HG03060 (cell line): ENCODE measurements at regions not wholly inside any gene's neighbourhood (a gene's known extent, or its start where the extent isn't known, plus 50 kb on each side); places are given as distances from the start of the nearest gene placed in this dataset.

Source experiments
- ATAC-seq: cut with Tn5 transposase; IDR thresholded peaks from one replicate; pipeline ENCODE4 v1.9.1; 2021; ENCODE audit warnings: low read depth, moderate number of reproducible peaks; ENCODE audit not compliant: unreplicated experiment

GRCh38 chr5:88144219-88145001 is 124.2 kb downstream of the TMEM161B start:
- no peak for ATAC-seq

- ATAC-seq: no peak
These were observed 124.9 kb downstream of the TMEM161B start for GRCh38 chr5:88143693-88144218.

DNA sequence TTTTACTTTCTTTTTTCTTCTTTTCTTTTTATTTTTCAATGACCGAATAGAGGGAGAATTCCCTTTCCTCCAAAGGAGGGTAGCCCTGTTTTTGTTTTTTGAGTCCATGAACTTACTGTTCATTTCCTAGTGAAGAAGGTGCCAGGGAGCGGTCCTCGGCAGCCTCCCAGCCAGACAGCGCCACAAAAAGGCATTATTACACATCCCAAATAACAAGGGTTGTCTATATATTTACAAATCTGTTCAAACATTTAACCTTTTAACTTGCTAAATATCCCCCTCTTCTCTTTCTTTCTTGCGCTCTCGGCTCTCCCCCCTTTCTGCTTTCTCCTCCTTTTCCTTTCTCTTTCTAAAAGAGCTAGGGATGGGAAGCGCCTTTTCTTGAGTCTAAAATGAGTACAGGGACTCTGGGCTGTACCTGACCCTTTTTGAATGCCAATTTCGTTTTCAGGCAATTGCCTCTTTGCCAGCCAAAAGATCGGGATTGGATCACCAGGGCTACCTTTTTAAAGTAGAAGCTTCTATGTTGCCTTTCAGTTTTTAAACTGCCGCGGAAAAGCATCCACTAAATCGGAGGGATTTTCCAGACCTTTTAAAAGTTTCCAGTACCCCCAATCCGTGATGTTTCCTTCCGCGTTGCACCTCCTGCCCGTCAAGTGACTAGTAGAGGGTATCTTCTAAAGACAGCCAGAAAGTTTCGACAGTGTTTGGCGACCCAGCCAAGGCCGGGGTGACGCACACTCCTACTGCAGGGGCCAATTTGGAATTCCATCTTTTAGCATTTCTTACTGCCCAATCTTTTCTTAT is 125.6 kb downstream of the TMEM161B start:
- no peak for ATAC-seq

- no peak for ATAC-seq
These were observed 126.1 kb downstream of the TMEM161B start for GRCh38 chr5:88142636-88142885.

DNA sequence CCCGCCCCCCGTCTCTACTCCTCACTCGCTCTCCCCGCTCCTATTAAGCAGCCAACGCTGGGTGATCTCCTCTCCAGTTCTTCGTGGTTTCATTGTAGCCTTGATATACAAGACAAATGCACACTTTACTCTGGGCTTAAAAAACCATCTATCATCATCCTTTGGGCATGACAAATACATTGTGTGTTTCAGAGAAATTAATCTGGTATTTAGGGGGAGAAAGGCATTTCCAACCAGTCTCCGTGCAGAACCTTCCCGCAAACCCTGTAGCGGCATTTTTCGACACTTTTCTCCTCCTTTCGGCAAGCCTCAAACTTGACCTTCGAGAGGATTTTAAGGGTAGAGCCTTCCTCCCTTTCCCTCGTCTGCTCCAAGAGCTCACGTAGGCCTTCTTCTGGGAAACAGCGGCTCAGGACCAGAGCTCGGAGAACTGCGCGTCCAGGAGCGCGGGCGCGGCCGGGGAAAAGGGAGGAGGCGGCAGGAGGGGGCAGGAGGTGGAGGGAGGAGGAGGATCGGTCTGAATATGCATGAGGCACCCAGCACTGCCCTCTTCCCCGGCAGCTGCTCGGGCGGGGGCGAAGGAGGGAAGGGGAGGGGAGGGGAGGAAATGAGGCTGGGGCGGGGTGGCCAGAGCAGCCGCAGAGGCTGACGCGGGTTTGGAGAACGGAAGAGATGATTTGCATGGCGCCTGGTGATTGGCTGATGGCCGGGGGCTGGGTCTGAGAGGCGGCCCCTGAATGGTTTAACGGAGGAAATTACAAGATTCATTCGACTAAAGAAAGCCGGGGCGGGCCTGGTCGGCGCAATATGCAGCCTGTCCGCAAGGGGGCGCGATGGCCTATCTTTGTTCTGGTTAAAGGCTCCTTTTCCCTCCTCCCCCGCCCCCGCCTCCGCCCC is 127.5 kb downstream of the TMEM161B start:
- peak; percentile 47 for ATAC-seq

DNA sequence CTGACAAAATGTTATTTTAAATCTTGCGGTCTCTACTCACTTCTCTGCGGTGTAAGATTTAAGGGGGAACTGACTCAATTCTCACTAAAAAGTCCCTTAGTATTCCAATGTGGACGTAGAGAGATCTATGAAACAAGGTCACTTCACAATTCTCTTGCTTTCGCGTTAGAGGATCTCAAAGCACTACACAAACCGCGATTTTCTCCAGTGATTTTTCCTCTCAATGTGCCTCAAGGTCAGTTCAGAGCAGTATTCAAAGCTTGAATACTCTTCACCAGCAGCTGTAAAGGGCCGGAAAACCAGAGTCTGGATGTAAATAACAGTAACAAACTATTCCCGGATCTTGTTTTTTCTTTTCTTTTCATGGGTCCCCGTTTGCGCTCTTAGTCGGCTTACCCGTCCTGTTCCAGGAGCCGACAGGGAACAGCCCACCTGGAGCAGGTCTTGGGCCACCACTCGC is 128.2 kb downstream of the TMEM161B start:
- ATAC-seq: no peak

DNA sequence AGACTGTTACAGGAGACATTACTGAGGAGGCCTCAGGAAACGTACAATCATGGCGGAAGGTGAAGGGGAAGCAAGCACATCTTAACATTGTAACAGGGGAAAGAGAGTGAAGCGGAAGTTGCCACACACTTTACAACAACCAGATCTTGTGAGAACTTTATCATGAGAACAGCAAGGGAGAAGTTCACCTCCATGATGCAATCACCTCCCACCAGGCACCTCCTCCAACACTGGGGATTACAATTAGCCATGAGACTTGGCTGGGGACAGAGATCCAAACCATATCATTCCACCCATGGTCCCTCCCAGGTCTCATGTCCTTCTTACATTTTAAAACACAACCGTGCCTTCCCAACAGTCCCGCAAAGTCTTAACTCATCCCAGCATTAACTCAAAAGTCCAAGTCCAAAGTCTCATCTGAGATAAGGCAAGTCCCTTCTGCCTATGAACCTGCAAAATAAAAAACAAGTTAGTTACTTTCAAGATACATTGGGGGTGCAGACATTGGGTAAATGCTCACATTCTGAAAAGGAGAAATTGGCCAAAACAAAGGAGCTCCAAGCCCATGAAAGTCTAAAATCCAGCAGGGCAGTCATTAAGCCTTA is 138.3 kb downstream of the TMEM161B start:
- ATAC-seq: no peak

DNA sequence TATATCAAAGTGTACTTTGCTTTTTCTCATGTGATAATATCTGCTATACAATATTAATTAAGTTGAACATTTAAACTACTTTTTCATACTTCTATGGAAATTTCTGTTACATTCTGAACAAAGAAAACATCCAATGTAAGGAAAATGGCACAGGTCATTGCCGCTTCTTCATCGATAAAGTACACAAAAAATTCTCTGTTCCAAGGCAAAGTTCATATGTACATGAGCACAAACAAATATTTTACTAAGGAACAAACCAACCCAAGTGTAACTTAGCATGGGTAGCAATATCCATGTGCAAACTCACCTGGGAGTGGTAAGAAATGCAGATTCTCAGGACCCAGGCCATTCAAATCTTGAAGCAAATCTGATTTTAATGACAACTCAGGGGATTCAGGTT is 139.8 kb downstream of the TMEM161B start:
- ATAC-seq: no peak

- no peak for ATAC-seq
These were observed 149.0 kb downstream of the TMEM161B start for GRCh38 chr5:88119535-88120125.

GRCh38 chr5:88118179-88118578 is 150.5 kb downstream of the TMEM161B start:
- no peak for ATAC-seq

- no peak for ATAC-seq
These were observed 151.1 kb downstream of the TMEM161B start for GRCh38 chr5:88117546-88117945.

GRCh38 chr5:88116396-88116795 is 152.2 kb downstream of the TMEM161B start:
- ATAC-seq: no peak

- no peak for ATAC-seq
These were observed 153.4 kb downstream of the TMEM161B start for GRCh38 chr5:88115211-88115610.

DNA sequence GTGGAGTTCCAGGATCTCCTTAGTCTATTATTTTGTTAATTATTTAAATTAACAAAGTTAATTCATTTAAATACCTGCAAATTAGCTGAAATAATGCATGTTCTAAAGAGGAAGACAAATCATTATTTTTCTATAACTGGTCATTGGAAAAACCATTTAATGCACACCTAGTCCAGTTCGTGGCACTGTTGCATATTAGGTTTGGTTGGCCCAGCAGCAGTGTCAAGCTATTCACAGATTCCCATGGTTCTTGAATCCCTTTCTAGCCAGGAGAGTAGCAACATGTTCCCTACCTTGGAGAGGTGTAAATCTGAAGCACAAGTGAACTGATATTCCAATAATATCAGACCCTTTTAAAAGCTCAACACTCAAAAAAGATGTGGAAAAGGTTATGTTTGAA is 155.2 kb downstream of the TMEM161B start:
- no peak for ATAC-seq

DNA sequence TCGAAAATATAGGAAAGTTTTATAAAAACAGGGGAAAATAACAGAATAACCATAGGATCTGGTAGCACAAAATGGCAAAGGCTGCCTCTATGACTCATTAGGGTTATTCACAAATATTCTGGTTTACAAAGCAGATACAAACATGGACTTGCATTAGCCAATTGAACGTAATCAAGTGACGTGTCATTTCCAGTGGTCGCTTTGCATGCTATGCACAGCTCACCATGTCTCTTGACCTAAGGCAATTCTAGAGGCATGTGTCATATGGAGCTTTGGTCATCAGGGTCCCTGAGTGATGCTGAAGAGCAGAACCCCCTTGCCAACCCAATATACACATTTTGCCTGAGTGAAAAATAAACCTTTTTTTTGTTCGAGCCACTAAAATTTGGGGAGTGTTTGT is 158.8 kb downstream of the TMEM161B start:
- ATAC-seq: no peak

- no peak for ATAC-seq
These were observed 160.0 kb downstream of the TMEM161B start for GRCh38 chr5:88108490-88109279.

GRCh38 chr5:88094906-88095496 is 173.6 kb downstream of the TMEM161B start:
- ATAC-seq: no peak

- ATAC-seq: no peak
These were observed 174.2 kb downstream of the TMEM161B start for GRCh38 chr5:88094403-88094802.

- no peak for ATAC-seq
These were observed 174.9 kb downstream of the TMEM161B start for GRCh38 chr5:88093765-88094164.
